Breast epithelium (tissue), 4 donors: ENCODE measurements at regions not wholly inside any gene's neighbourhood (a gene's known extent, or its start where the extent isn't known, plus 50 kb on each side); places are given as distances from the start of the nearest gene placed in this dataset.

Source experiments
- DNase-seq, 2 donors: peaks; one replicate each; pipeline ENCODE4 v3.0.0-alpha.2; 2019; ENCODE audit warnings: low spot score in 2 of 2
- H3K27ac ChIP-seq, 2 donors: fragments of 200-600 bp; sonication (generic) in 1 of 2; one replicate each; pipeline ENCODE4 v1.5.1; 2016 to 2019; ENCODE audit warnings: mild to moderate bottlenecking in 1 of 2
- H3K27me3 ChIP-seq, 2 donors: fragments of 200-600 bp; sonication (generic) in 1 of 2; one replicate each; pipeline versions ENCODE4 v1.5.1 to v1.6.0; 2017 to 2019; ENCODE audit warnings: control low read depth in 1 of 2, mild to moderate bottlenecking in 1 of 2
- H3K36me3 ChIP-seq: fragments of 200-600 bp; one replicate; pipeline ENCODE4 v1.5.1; 2019
- H3K4me1 ChIP-seq, 2 donors: fragments of 200-600 bp; sonication (generic); one replicate each; pipeline ENCODE4 v1.5.1; 2016 to 2019; ENCODE audit warnings: control low read depth in 1 of 2
- H3K4me3 ChIP-seq, 3 donors: fragments of 200-600 bp; sonication (generic); 1 replicate in 2 of 3; 2 replicates in 1 of 3; pipeline ENCODE4 v1.5.1; 2016 to 2019; ENCODE audit warnings: mild to moderate bottlenecking in 3 of 3, moderate library complexity in 2 of 3
- H3K9me3 ChIP-seq, 2 donors: fragments of 200-600 bp; sonication (generic) in 1 of 2; one replicate each; pipeline ENCODE4 v1.5.1; 2016 to 2019; ENCODE audit warnings: control low read depth in 1 of 2
- CTCF ChIP-seq, 3 donors: fragments of 450-650 bp; IDR thresholded peaks; one replicate each; pipeline ENCODE4 v1.5.1; 2016 to 2017; ENCODE audit warnings: antibody characterized with exemption in 3 of 3, mild to moderate bottlenecking in 3 of 3, moderate library complexity in 3 of 3
- POLR2A ChIP-seq: fragments of 450-650 bp; IDR thresholded peaks from one replicate; pipeline ENCODE4 v1.6.1; 2016; ENCODE audit warnings: antibody characterized with exemption, mild to moderate bottlenecking, moderate library complexity
- POLR2AphosphoS5 ChIP-seq, 3 donors: sonication (generic); formaldehyde crosslinking; IDR thresholded peaks; one replicate each; pipeline ENCODE4 v1.6.1; 2017; ENCODE audit warnings: antibody characterized with exemption in 3 of 3
- intact Hi-C: fragments of 100-400 bp; cut with DNase I; formaldehyde crosslinking; loops from one replicate; pipeline ENCODE4 v1.15.1; 2023; ENCODE audit warnings: low total_unique reads

- H3K36me3 ChIP-seq = no peaks in the 10 kb centered on the region
These were observed 387.7 kb downstream of the TLR4 start for GRCh38 chr9:118091711-118092500.

GRCh38 chr9:118094387-118094786 is 390.2 kb downstream of the TLR4 start:
- Histone ChIP-seq H3K36me3 (no peaks in the 10 kb centered on the region), H3K4me1 (no peaks in the 10 kb centered on the region), H3K9me3 (no peaks in the 10 kb centered on the region), H3K27me3 (no peaks in the 10 kb centered on the region), H3K4me3 (no peak overlapping the region), H3K27ac (no peak overlapping the region)
- no peak for DNase-seq
- TF ChIP-seq POLR2A (no peak), POLR2AphosphoS5 (IDR thresholded peaks at IDR 0.05) (no peak), CTCF (IDR thresholded peaks at IDR 0.05) (no peak)
- intact Hi-C loops = no loop called here

More at GRCh38 chr9:118091711-118092500, 387.7 kb downstream of the TLR4 start:
- Histone ChIP-seq H3K27ac (no peak overlapping the region), H3K27me3 (no peaks in the 10 kb centered on the region), H3K9me3 (no peaks in the 10 kb centered on the region), H3K4me1 (no peaks in the 10 kb centered on the region), H3K4me3 (no peak overlapping the region)
- intact Hi-C loops = no loop called here
- TF ChIP-seq POLR2AphosphoS5 (IDR thresholded peaks at IDR 0.05) = no peak
- no peak for TF ChIP-seq POLR2A
- no peak for TF ChIP-seq CTCF (IDR thresholded peaks at IDR 0.05)
- DNase-seq = no peak

GRCh38 chr9:118100529-118101419 is 396.6 kb downstream of the TLR4 start:
- intact Hi-C loops = no loop called here
- Histone ChIP-seq H3K4me3 (no peak overlapping the region), H3K36me3 (no peaks in the 10 kb centered on the region), H3K4me1 (no peaks in the 10 kb centered on the region), H3K27me3 (no peaks in the 10 kb centered on the region), H3K9me3 (no peaks in the 10 kb centered on the region), H3K27ac (no peak overlapping the region)
- no peak for TF ChIP-seq POLR2A
- no peak for TF ChIP-seq CTCF (IDR thresholded peaks at IDR 0.05)
- no peak for TF ChIP-seq POLR2AphosphoS5 (IDR thresholded peaks at IDR 0.05)
- DNase-seq = no peak

- H3K36me3 ChIP-seq = no peaks in the 10 kb centered on the region
These were observed 400.2 kb downstream of the TLR4 start for GRCh38 chr9:118104363-118104762.

More at GRCh38 chr9:118104363-118104762, 400.2 kb downstream of the TLR4 start:
- DNase-seq = no peak
- Histone ChIP-seq H3K27ac (no peak overlapping the region), H3K4me1 (no peaks in the 10 kb centered on the region), H3K27me3 (no peaks in the 10 kb centered on the region), H3K9me3 (no peaks in the 10 kb centered on the region), H3K4me3 (no peak overlapping the region)
- intact Hi-C loops = no loop called here
- TF ChIP-seq CTCF (IDR thresholded peaks at IDR 0.05) (no peak), POLR2AphosphoS5 (IDR thresholded peaks at IDR 0.05) (no peak), POLR2A (no peak)
